Esophagus muscularis mucosa (tissue), 3 donors: ENCODE measurements at regions not wholly inside any gene's neighbourhood (a gene's known extent, or its start where the extent isn't known, plus 50 kb on each side); places are given as distances from the start of the nearest gene placed in this dataset.

Experiments used
- EP300 ChIP-seq: sonication (generic); formaldehyde crosslinking; IDR thresholded peaks from one replicate; pipeline ENCODE4 v1.6.1; 2017; ENCODE audit warnings: antibody characterized with exemption
- POLR2AphosphoS5 ChIP-seq, 2 donors: sonication (generic); formaldehyde crosslinking; IDR thresholded peaks; one replicate each; pipeline ENCODE4 v1.6.1; 2017; ENCODE audit warnings: antibody characterized with exemption in 2 of 2

DNA sequence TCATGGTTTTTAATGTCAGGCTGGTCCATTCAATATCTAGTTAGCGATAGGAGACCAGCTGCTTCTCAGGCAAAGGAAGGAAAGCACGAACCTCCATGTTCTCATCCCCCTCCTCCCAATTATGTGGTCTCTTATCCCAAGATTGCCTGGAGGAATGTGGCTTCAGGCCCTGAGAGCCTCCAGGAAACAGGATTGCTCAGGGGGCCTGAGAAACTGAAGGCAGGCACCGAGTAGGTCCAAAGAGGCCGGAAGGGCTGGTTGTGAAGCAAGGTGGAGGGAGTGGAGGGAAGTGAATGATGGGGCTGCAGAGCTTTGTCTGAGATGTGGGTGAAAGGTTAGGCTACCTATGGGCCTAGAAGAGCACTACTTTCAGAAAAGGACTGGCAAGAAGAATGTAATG is 188.2 kb upstream of the DDHD1 start:
- TF ChIP-seq EP300 (no peak), POLR2AphosphoS5 (IDR thresholded peaks at IDR 0.05) (no peak)
